ENCODE measurements at regions not wholly inside any gene's neighbourhood (a gene's known extent, or its start where the extent isn't known, plus 50 kb on each side); places are given as distances from the start of the nearest gene placed in this dataset.

GRCh38 chr20:33909331-33909921 lies 84.3 kb upstream of the RALY start:
- TF ChIP-seq POLR2AphosphoS5 (IDR thresholded peaks at IDR 0.05; ENCODE audit: insufficient read depth in 1 of 2, low read depth in 1 of 2): no peak
- no peak for TF ChIP-seq POLR2A (IDR thresholded peaks at IDR 0.05)
- no peak for TF ChIP-seq CTCF (IDR thresholded peaks at IDR 0.05)

Data from vagina (tissue), 2 donors.